H9 (cell line): ENCODE measurements at regions not wholly inside any gene's neighbourhood (a gene's known extent, or its start where the extent isn't known, plus 50 kb on each side); places are given as distances from the start of the nearest gene placed in this dataset.

Source experiments
- DNase-seq: peaks from one replicate; pipeline ENCODE4 v3.0.0-alpha.2; 2017
- H2AFZ ChIP-seq: one replicate; pipeline ENCODE4 v1.6.1; 2013; ENCODE audit warnings: mild to moderate bottlenecking, low read length, control low read depth, moderate library complexity
- H2AK5ac ChIP-seq: 2 replicates; pipeline ENCODE4 v1.6.1; 2013; ENCODE audit warnings: low read length, control low read depth, mixed read lengths; ENCODE audit not compliant: insufficient read length
- H2BK120ac ChIP-seq: one replicate; pipeline ENCODE4 v1.6.1; 2013; ENCODE audit warnings: low read depth, mild to moderate bottlenecking, low read length, control low read depth, inconsistent platforms; ENCODE audit not compliant: poor library complexity, severe bottlenecking
- H2BK12ac ChIP-seq: 2 replicates; pipeline ENCODE4 v1.6.1; 2013; ENCODE audit warnings: low read length, control low read depth, mixed read lengths, low read depth; ENCODE audit not compliant: insufficient read length
- H2BK15ac ChIP-seq: 2 replicates; pipeline ENCODE4 v1.6.1; 2013; ENCODE audit warnings: low read depth, low read length, control low read depth
- H2BK20ac ChIP-seq: one replicate; pipeline ENCODE4 v1.6.1; 2013; ENCODE audit warnings: low read depth, mild to moderate bottlenecking, low read length, control low read depth, inconsistent platforms; ENCODE audit not compliant: poor library complexity, severe bottlenecking
- H2BK5ac ChIP-seq: 2 replicates; pipeline ENCODE4 v1.6.1; 2013; ENCODE audit warnings: low read length, control low read depth, mixed read lengths; ENCODE audit not compliant: insufficient read length
- H3K14ac ChIP-seq: 2 replicates; pipeline ENCODE4 v1.6.1; 2013; ENCODE audit warnings: low read length, control low read depth; ENCODE audit not compliant: insufficient read depth
- H3K18ac ChIP-seq: 2 replicates; pipeline ENCODE4 v1.6.1; 2013; ENCODE audit warnings: low read depth, mild to moderate bottlenecking, mixed read lengths, low read length, control low read depth; ENCODE audit not compliant: insufficient read length
- H3K23ac ChIP-seq: 2 replicates; pipeline ENCODE4 v1.6.1; 2013; ENCODE audit warnings: low read length, control low read depth, mixed read lengths, low read depth; ENCODE audit not compliant: insufficient read length
- H3K23me2 ChIP-seq: 2 replicates; pipeline ENCODE4 v1.6.1; 2013; ENCODE audit warnings: low read depth, mild to moderate bottlenecking, mixed read lengths, low read length, control low read depth; ENCODE audit not compliant: insufficient read length, poor library complexity, severe bottlenecking
- H3K27ac ChIP-seq: 2 replicates; pipeline ENCODE4 v1.5.1; 2013; ENCODE audit warnings: low read length, control low read depth, mixed read lengths, low read depth; ENCODE audit not compliant: insufficient read length
- H3K27me3 ChIP-seq: 2 replicates; pipeline ENCODE4 v1.6.1; 2013; ENCODE audit warnings: low read length, control low read depth, inconsistent platforms; ENCODE audit not compliant: insufficient read depth
- H3K4ac ChIP-seq: 2 replicates; pipeline ENCODE4 v1.6.1; 2013; ENCODE audit warnings: low read depth, mild to moderate bottlenecking, control low read depth, inconsistent platforms, low read length, moderate library complexity
- H3K4me1 ChIP-seq: 2 replicates; pipeline ENCODE4 v1.6.1; 2013; ENCODE audit warnings: low read length, control low read depth, inconsistent platforms; ENCODE audit not compliant: insufficient read depth
- H3K4me2 ChIP-seq: 2 replicates; pipeline ENCODE4 v1.6.1; 2013; ENCODE audit warnings: low read length, control low read depth, mixed read lengths; ENCODE audit not compliant: insufficient read length, insufficient read depth
- H3K56ac ChIP-seq: 2 replicates; pipeline ENCODE4 v1.6.1; 2013; ENCODE audit warnings: low read depth, mild to moderate bottlenecking, mixed read lengths, low read length, control low read depth; ENCODE audit not compliant: insufficient read length
- H3K79me1 ChIP-seq: 2 replicates; pipeline ENCODE4 v1.6.1; 2013; ENCODE audit warnings: low read depth, mild to moderate bottlenecking, moderate library complexity, low read length, control low read depth, inconsistent platforms; ENCODE audit not compliant: insufficient read depth, poor library complexity, severe bottlenecking
- H3K79me2 ChIP-seq: 2 replicates; pipeline ENCODE4 v1.6.1; 2013; ENCODE audit warnings: low read length, control low read depth, inconsistent platforms; ENCODE audit not compliant: insufficient read depth
- H3K9ac ChIP-seq: 2 replicates; pipeline ENCODE4 v1.6.1; 2013; ENCODE audit warnings: low read length, control low read depth, mixed read lengths; ENCODE audit not compliant: insufficient read length; ENCODE audit errors: extremely low read depth
- H3K9me3 ChIP-seq: one replicate; pipeline ENCODE4 v1.6.1; 2013; ENCODE audit warnings: low read depth, low read length, inconsistent platforms; ENCODE audit not compliant: control insufficient read depth
- H3T11ph ChIP-seq: one replicate; pipeline ENCODE4 v1.6.1; 2013; ENCODE audit warnings: mild to moderate bottlenecking, low read length, control low read depth, inconsistent platforms
- H4K20me1 ChIP-seq: one replicate; pipeline ENCODE4 v1.6.1; 2013; ENCODE audit not compliant: control insufficient read depth, insufficient read length, insufficient read depth
- H4K5ac ChIP-seq: 2 replicates; pipeline ENCODE4 v1.6.1; 2013; ENCODE audit warnings: low read depth, mild to moderate bottlenecking, mixed read lengths, low read length, control low read depth; ENCODE audit not compliant: insufficient read length
- H4K8ac ChIP-seq: replicated peaks from 2 replicates; pipeline ENCODE4 v1.6.1; 2013; ENCODE audit warnings: low read length, control low read depth, mixed read lengths, low read depth; ENCODE audit not compliant: insufficient read length
- H4K91ac ChIP-seq: 2 replicates; pipeline ENCODE4 v1.6.1; 2013; ENCODE audit warnings: low read depth, mild to moderate bottlenecking, moderate library complexity, mixed read lengths, low read length, control low read depth; ENCODE audit not compliant: insufficient read length
- H3K27ac Mint-ChIP-seq, 3 experiments: 2 replicates in 2 of 3; 3 replicates in 1 of 3; pipeline ENCODE4 v1.8.0; 2020 to 2021; ENCODE audit warnings: mixed read lengths in 3 of 3, mild to moderate bottlenecking in 1 of 3, moderate library complexity in 1 of 3
- H3K27me3 Mint-ChIP-seq: 2 replicates; pipeline ENCODE4 v1.8.0; 2021; ENCODE audit warnings: low read depth, mild to moderate bottlenecking, moderate library complexity, mixed read lengths
- H3K36me3 Mint-ChIP-seq, 3 experiments: 2 replicates in 2 of 3; 3 replicates in 1 of 3; pipeline ENCODE4 v1.8.0; 2020 to 2021; ENCODE audit warnings: low read depth in 3 of 3, mixed read lengths in 3 of 3; ENCODE audit not compliant: insufficient read depth in 1 of 3
- H3K4me1 Mint-ChIP-seq, 2 experiments: 2 replicates each; pipeline ENCODE4 v1.8.0; 2020; ENCODE audit warnings: mixed read lengths in 2 of 2
- H3K4me3 Mint-ChIP-seq, 2 experiments: 2 replicates in 1 of 2; 3 replicates in 1 of 2; pipeline ENCODE4 v1.8.0; 2020 to 2021; ENCODE audit warnings: mild to moderate bottlenecking in 2 of 2, mixed read lengths in 2 of 2, moderate library complexity in 1 of 2
- H3K9me3 Mint-ChIP-seq, 2 experiments: 2 replicates in 1 of 2; 3 replicates in 1 of 2; pipeline ENCODE4 v1.8.0; 2020; ENCODE audit warnings: mild to moderate bottlenecking in 2 of 2, mixed read lengths in 2 of 2, moderate library complexity in 1 of 2
- WGBS: extraction: QIAGEN DNeasy Blood & Tissue Kit; methylation state at CpG from one replicate; pipeline ENCODE4 v1.1.7; 2013; ENCODE audit warnings: missing lambda C conversion rate, low lambda C conversion rate, mixed read lengths; ENCODE audit not compliant: insufficient read length; ENCODE audit errors: extremely low coverage; 5-methylcytosine and 5-hydroxymethylcytosine counted together
- TF ChIP-seq, protein P1 (sequence below): fragments of 200-600 bp; sonication (generic); conservative IDR thresholded peaks from 3 replicates; pipeline ENCODE4 v1.8.0; 2021; ENCODE audit warnings: antibody characterized with exemption, mild to moderate bottlenecking

GRCh38 chr1:186757851-186758250 is 70.9 kb upstream of the PLA2G4A start:
- no peak overlapping the region for H2AFZ ChIP-seq
- H2BK5ac ChIP-seq = no peak overlapping the region
- no peak overlapping the region for H2BK12ac ChIP-seq
- H3K23ac ChIP-seq = no peak overlapping the region
- H2BK120ac ChIP-seq = no peak overlapping the region
- H3K56ac ChIP-seq = no peak overlapping the region
- H3K79me2 ChIP-seq = no peaks in the 10 kb centered on the region
- H3K36me3 Mint-ChIP-seq = no peaks in the 10 kb centered on the region
- no peak overlapping the region for H3K4me2 ChIP-seq
- H3T11ph ChIP-seq = no peak overlapping the region
- no peak overlapping the region for H4K91ac ChIP-seq
- no peaks in the 10 kb centered on the region for H4K20me1 ChIP-seq
- H3K4me1 Mint-ChIP-seq = peaks cover 0 to 6% of the 10 kb centered on the region in 2 experiments; a peak in 2 of 4 replicates
- H4K5ac ChIP-seq = no peak overlapping the region
- H3K27me3 Mint-ChIP-seq = no peaks in the 10 kb centered on the region
- H3K9ac ChIP-seq = no peak overlapping the region
- H3K27ac ChIP-seq = no peak overlapping the region
- H3K9me3 ChIP-seq = no peaks in the 10 kb centered on the region
- H3K4me3 Mint-ChIP-seq = no peak overlapping the region
- no peaks in the 10 kb centered on the region for H3K23me2 ChIP-seq
- H4K8ac ChIP-seq = no peak overlapping the region
- DNase-seq = no peak
- no peak overlapping the region for H2AK5ac ChIP-seq
- no peak overlapping the region for H3K14ac ChIP-seq
- H2BK20ac ChIP-seq = no peak overlapping the region
- no peak overlapping the region for H2BK15ac ChIP-seq
- no peak overlapping the region for H3K4ac ChIP-seq
- no peaks in the 10 kb centered on the region for H3K4me1 ChIP-seq
- H3K9me3 Mint-ChIP-seq = no peaks in the 10 kb centered on the region
- H3K79me1 ChIP-seq = no peaks in the 10 kb centered on the region
- no peak overlapping the region for H3K27ac Mint-ChIP-seq
- WGBS = no CpG with 5 or more reads among the region's 4 CpGs
- H3K27me3 ChIP-seq = no peaks in the 10 kb centered on the region
- H3K18ac ChIP-seq = no peak overlapping the region
- TF ChIP-seq, protein P1, sequence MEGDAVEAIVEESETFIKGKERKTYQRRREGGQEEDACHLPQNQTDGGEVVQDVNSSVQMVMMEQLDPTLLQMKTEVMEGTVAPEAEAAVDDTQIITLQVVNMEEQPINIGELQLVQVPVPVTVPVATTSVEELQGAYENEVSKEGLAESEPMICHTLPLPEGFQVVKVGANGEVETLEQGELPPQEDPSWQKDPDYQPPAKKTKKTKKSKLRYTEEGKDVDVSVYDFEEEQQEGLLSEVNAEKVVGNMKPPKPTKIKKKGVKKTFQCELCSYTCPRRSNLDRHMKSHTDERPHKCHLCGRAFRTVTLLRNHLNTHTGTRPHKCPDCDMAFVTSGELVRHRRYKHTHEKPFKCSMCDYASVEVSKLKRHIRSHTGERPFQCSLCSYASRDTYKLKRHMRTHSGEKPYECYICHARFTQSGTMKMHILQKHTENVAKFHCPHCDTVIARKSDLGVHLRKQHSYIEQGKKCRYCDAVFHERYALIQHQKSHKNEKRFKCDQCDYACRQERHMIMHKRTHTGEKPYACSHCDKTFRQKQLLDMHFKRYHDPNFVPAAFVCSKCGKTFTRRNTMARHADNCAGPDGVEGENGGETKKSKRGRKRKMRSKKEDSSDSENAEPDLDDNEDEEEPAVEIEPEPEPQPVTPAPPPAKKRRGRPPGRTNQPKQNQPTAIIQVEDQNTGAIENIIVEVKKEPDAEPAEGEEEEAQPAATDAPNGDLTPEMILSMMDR = no peak
